CD4-positive, alpha-beta T cell (primary cell): ENCODE measurements at regions not wholly inside any gene's neighbourhood (a gene's known extent, or its start where the extent isn't known, plus 50 kb on each side); places are given as distances from the start of the nearest gene placed in this dataset.

Experiments
- ATAC-seq: fragments of 200-7000 bp; cut with Tn5 transposase; one replicate; pipeline ENCODE4 v1.10.0; 2022; ENCODE audit warnings: mild to moderate bottlenecking; ENCODE audit not compliant: poor library complexity
- CTCF ChIA-PET: fragments of 350-600 bp; sonication (Branson Sonifier 250); formaldehyde crosslinking; loops from one replicate; lab custom pipeline; 2021; ENCODE audit warnings: antibody characterized with exemption, inconsistent platforms; lab: Charles Lee
- POLR2A ChIA-PET: fragments of 350-600 bp; sonication (Branson Sonifier 250); formaldehyde crosslinking; loops from one replicate; lab custom pipeline; 2021; ENCODE audit warnings: antibody characterized with exemption, inconsistent platforms; lab: Charles Lee
- DNase-seq, 14 experiments: peaks; one replicate each; pipeline ENCODE4 v3.0.0-alpha.2; 2013 to 2020; ENCODE audit warnings: mixed read lengths in 2 of 14
- H3K27ac ChIP-seq, 2 donors: one replicate each; pipeline versions ENCODE4 v1.5.1 to v1.7.0; 2013; ENCODE audit warnings: low read length in 2 of 2, low read depth in 1 of 2, mild to moderate bottlenecking in 1 of 2
- H3K27me3 ChIP-seq, 2 experiments: 1 replicate in 1 of 2; 2 replicates in 1 of 2; pipeline versions ENCODE4 v1.6.1 to v1.7.0; 2013; ENCODE audit warnings: low read length in 2 of 2, control low read depth in 1 of 2, mild to moderate bottlenecking in 1 of 2, moderate library complexity in 1 of 2; ENCODE audit not compliant: insufficient read depth in 2 of 2, control insufficient read depth in 1 of 2
- H3K36me3 ChIP-seq: one replicate; pipeline ENCODE4 v1.6.1; 2013; ENCODE audit warnings: low read length, control low read depth; ENCODE audit not compliant: insufficient read depth
- H3K4me1 ChIP-seq: one replicate; pipeline ENCODE4 v1.6.1; 2013; ENCODE audit warnings: low read length, control low read depth; ENCODE audit not compliant: insufficient read depth
- H3K4me3 ChIP-seq: one replicate; pipeline ENCODE4 v1.5.1; 2013; ENCODE audit warnings: mild to moderate bottlenecking, low read length, moderate library complexity
- H3K9me3 ChIP-seq, 2 experiments: 1 replicate in 1 of 2; 2 replicates in 1 of 2; pipeline versions ENCODE4 v1.6.1 to v1.7.0; 2013; ENCODE audit warnings: low read length in 2 of 2, mild to moderate bottlenecking in 2 of 2, control low read depth in 1 of 2, moderate library complexity in 1 of 2; ENCODE audit not compliant: control insufficient read depth in 1 of 2, insufficient read depth in 1 of 2
- H3K27ac Mint-ChIP-seq: one replicate; pipeline ENCODE4 v1.8.0; 2020; ENCODE audit warnings: mixed read lengths
- H3K27me3 Mint-ChIP-seq: one replicate; pipeline ENCODE4 v1.8.0; 2021; ENCODE audit warnings: mixed read lengths
- H3K36me3 Mint-ChIP-seq: one replicate; pipeline ENCODE4 v1.8.0; 2021; ENCODE audit warnings: low read depth, mixed read lengths
- H3K4me1 Mint-ChIP-seq: one replicate; pipeline ENCODE4 v1.8.0; 2021; ENCODE audit warnings: low read depth, mixed read lengths
- H3K4me3 Mint-ChIP-seq: one replicate; pipeline ENCODE4 v1.8.0; 2020; ENCODE audit warnings: mild to moderate bottlenecking, mixed read lengths
- H3K9me3 Mint-ChIP-seq: one replicate; pipeline ENCODE4 v1.8.0; 2020; ENCODE audit warnings: mixed read lengths
- CTCF ChIP-seq: fragments of 200-600 bp; IDR thresholded peaks from one replicate; pipeline ENCODE4 v1.8.0; 2022; ENCODE audit warnings: antibody characterized with exemption, mild to moderate bottlenecking
- intact Hi-C, 2 experiments: fragments of 100-400 bp; cut with DNase I in 1 of 2; cut with micrococcal nuclease in 1 of 2; formaldehyde crosslinking; loops; one replicate each; pipeline versions ENCODE4 v1.15.1 to v1.9.0; 2023 to 2025; cut with DNase I, micrococcal nuclease

- Histone ChIP-seq H3K9me3 (peaks cover 0 to 4% of the 10 kb centered on the region in 2 experiments), H3K36me3 (no peaks in the 10 kb centered on the region), H3K4me3 (no peak overlapping the region), H3K4me1 (no peaks in the 10 kb centered on the region), H3K27ac (no peak overlapping the region), H3K27me3 (peaks cover 11 to 23% of the 10 kb centered on the region in 2 experiments)
- intact Hi-C loops, result no loop called here
- ChIA-PET CTCF (no interaction called here), POLR2A (no interaction called here)
- Mint-ChIP-seq H3K27me3 (peaks cover 58% of the 10 kb centered on the region), H3K4me3 (no peak overlapping the region), H3K36me3 (no peaks in the 10 kb centered on the region), H3K4me1 (no peaks in the 10 kb centered on the region), H3K27ac (no peak overlapping the region), H3K9me3 (no peaks in the 10 kb centered on the region)
- no peak for DNase-seq
- TF ChIP-seq CTCF, result no peak
- ATAC-seq, result no peak
These were observed 559.8 kb downstream of the MIAT start for GRCh38 chr22:27217154-27217553.

- Histone ChIP-seq H3K4me1 (no peaks in the 10 kb centered on the region), H3K9me3 (peaks cover 0 to 4% of the 10 kb centered on the region in 2 experiments), H3K27me3 (peaks cover 6 to 13% of the 10 kb centered on the region in 2 experiments), H3K4me3 (no peak overlapping the region), H3K27ac (no peak overlapping the region), H3K36me3 (no peaks in the 10 kb centered on the region)
- ChIA-PET POLR2A (no interaction called here), CTCF (no interaction called here)
- intact Hi-C loops, result no loop called here
- Mint-ChIP-seq H3K27ac (no peak overlapping the region), H3K4me3 (no peak overlapping the region), H3K4me1 (no peaks in the 10 kb centered on the region), H3K27me3 (peaks cover 47% of the 10 kb centered on the region), H3K9me3 (no peaks in the 10 kb centered on the region), H3K36me3 (no peaks in the 10 kb centered on the region)
- ATAC-seq (no peak), DNase-seq (no peak)
- TF ChIP-seq CTCF, result no peak
These were observed 560.9 kb downstream of the MIAT start for GRCh38 chr22:27218012-27218920.

GRCh38 chr22:27219036-27219435, 561.6 kb downstream of the MIAT start:
- DNase-seq (no peak), ATAC-seq (no peak)
- Mint-ChIP-seq H3K9me3 (no peaks in the 10 kb centered on the region), H3K4me3 (no peak overlapping the region), H3K36me3 (no peaks in the 10 kb centered on the region), H3K4me1 (no peaks in the 10 kb centered on the region), H3K27me3 (peaks cover 42% of the 10 kb centered on the region), H3K27ac (no peak overlapping the region)
- H3K27ac ChIP-seq, result no peak overlapping the region
- peaks cover 6 to 10% of the 10 kb centered on the region in 2 experiments for H3K27me3 ChIP-seq
- POLR2A ChIA-PET, result no interaction called here
- CTCF ChIA-PET, result no interaction called here
- no peak for TF ChIP-seq CTCF
- H3K4me1 ChIP-seq, result no peaks in the 10 kb centered on the region
- no peaks in the 10 kb centered on the region for H3K36me3 ChIP-seq
- H3K4me3 ChIP-seq, result no peak overlapping the region
- H3K9me3 ChIP-seq, result peaks cover 0 to 2% of the 10 kb centered on the region in 2 experiments
- intact Hi-C loops, result no loop called here
